OCI-LY1 (cell line): ENCODE measurements at regions not wholly inside any gene's neighbourhood (a gene's known extent, or its start where the extent isn't known, plus 50 kb on each side); places are given as distances from the start of the nearest gene placed in this dataset.

ENCODE experiments used
- EZH2 ChIP-seq: fragments of 200-600 bp; sonication (generic), shearing (Covaris generic); IDR thresholded peaks from 2 replicates; pipeline ENCODE4 v1.8.0; 2017; ENCODE audit warnings: borderline replicate concordance, mixed run types, mild to moderate bottlenecking, antibody characterized with exemption, low read length, moderate library complexity, mixed read lengths
- TF ChIP-seq, protein P1 (sequence below): fragments of 200-600 bp; sonication (generic), shearing (Covaris generic); IDR thresholded peaks from 2 replicates; pipeline ENCODE4 v1.5.1; 2017; ENCODE audit warnings: mild to moderate bottlenecking, antibody characterized with exemption, low read length, moderate library complexity, mixed read lengths

GRCh38 chr6:168925671-168926070 is 328.0 kb downstream of the THBS2 start:
- TF ChIP-seq, protein P1, sequence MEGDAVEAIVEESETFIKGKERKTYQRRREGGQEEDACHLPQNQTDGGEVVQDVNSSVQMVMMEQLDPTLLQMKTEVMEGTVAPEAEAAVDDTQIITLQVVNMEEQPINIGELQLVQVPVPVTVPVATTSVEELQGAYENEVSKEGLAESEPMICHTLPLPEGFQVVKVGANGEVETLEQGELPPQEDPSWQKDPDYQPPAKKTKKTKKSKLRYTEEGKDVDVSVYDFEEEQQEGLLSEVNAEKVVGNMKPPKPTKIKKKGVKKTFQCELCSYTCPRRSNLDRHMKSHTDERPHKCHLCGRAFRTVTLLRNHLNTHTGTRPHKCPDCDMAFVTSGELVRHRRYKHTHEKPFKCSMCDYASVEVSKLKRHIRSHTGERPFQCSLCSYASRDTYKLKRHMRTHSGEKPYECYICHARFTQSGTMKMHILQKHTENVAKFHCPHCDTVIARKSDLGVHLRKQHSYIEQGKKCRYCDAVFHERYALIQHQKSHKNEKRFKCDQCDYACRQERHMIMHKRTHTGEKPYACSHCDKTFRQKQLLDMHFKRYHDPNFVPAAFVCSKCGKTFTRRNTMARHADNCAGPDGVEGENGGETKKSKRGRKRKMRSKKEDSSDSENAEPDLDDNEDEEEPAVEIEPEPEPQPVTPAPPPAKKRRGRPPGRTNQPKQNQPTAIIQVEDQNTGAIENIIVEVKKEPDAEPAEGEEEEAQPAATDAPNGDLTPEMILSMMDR = no peak
- TF ChIP-seq EZH2 = no peak
